ENCODE measurements at regions not wholly inside any gene's neighbourhood (a gene's known extent, or its start where the extent isn't known, plus 50 kb on each side); places are given as distances from the start of the nearest gene placed in this dataset.

- TF ChIP-seq CTCF (IDR thresholded peaks at IDR 0.05; ENCODE audit: insufficient read depth, low read length, poor library complexity, severe bottlenecking) (no peak), EZH2phosphoT487 (conservative IDR thresholded peaks at IDR 0.05; ENCODE audit: low read length) (no peak)
Measured at GRCh38 chr3:66092175-66092995, 53.7 kb upstream of the MAGI1 start.

All from SU-DHL-6 (cell line).